GM13976 (cell line): ENCODE measurements at regions not wholly inside any gene's neighbourhood (a gene's known extent, or its start where the extent isn't known, plus 50 kb on each side); places are given as distances from the start of the nearest gene placed in this dataset.

Experiments
- DNase-seq: peaks from one replicate; pipeline ENCODE4 v3.0.0; 2012; ENCODE audit warnings: low spot score
- in situ Hi-C: fragments of 300-500 bp; cut with MboI; formaldehyde crosslinking; loops from one replicate; pipeline ENCODE4 v1.12.0; 2022; ENCODE audit warnings: low sequenced_read_pairs, mixed read lengths, inconsistent platforms; ENCODE audit not compliant: unreplicated experiment
- TF ChIP-seq, protein P1 (sequence below): IDR thresholded peaks from 2 replicates; pipeline ENCODE4 v1.5.1; 2012; ENCODE audit warnings: borderline replicate concordance, mild to moderate bottlenecking; ENCODE audit not compliant: insufficient read depth; ENCODE audit errors: extremely low read depth, missing control alignments, control extremely low read depth

DNA sequence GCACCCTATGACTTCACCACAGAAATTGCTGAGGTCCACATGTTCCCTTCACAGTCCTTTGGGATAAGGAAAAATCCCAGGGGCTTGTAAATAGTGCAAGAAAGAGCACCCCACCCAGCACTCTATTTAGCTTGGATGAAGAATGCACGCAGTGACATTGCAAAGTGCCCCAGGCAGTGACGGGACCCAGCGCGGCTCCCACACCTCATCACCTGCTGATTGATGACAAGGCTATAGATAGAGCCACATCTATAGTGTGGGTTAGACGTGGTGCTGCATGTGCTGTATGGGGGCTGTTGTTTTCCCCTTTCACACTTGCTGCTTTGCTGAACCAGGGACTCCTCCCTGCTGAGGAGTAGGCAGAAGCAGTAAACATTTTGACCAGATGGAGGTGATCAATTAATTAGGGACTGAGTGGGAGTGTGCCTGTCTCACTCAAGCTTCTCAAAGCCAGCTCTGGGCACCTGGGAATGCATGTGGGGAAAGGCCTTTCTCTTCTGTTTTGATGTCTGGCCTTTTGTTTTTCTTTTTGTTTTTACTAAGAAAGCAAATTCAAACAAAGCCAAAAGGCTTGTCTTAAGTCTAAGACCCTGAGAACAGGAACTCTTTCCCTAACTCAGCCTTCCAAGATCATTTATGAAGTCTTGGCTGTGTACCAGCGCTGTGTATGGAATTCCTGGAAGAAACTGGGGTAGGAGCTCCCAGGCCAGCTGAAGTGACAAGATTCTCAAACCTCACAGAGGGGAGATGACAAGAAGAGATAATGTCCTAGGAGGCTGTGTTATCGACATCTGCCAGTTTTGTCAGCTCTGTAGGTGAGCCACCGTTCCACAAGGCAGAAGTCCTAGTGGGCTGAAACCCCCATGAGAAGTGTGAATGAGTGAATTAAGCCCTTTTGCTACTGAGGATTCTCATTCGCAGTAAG, 219.7 kb downstream of the BARX2 start:
- in situ Hi-C loops = no loop called here
- TF ChIP-seq, protein P1, sequence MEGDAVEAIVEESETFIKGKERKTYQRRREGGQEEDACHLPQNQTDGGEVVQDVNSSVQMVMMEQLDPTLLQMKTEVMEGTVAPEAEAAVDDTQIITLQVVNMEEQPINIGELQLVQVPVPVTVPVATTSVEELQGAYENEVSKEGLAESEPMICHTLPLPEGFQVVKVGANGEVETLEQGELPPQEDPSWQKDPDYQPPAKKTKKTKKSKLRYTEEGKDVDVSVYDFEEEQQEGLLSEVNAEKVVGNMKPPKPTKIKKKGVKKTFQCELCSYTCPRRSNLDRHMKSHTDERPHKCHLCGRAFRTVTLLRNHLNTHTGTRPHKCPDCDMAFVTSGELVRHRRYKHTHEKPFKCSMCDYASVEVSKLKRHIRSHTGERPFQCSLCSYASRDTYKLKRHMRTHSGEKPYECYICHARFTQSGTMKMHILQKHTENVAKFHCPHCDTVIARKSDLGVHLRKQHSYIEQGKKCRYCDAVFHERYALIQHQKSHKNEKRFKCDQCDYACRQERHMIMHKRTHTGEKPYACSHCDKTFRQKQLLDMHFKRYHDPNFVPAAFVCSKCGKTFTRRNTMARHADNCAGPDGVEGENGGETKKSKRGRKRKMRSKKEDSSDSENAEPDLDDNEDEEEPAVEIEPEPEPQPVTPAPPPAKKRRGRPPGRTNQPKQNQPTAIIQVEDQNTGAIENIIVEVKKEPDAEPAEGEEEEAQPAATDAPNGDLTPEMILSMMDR = no peak
- DNase-seq = no peak

DNA sequence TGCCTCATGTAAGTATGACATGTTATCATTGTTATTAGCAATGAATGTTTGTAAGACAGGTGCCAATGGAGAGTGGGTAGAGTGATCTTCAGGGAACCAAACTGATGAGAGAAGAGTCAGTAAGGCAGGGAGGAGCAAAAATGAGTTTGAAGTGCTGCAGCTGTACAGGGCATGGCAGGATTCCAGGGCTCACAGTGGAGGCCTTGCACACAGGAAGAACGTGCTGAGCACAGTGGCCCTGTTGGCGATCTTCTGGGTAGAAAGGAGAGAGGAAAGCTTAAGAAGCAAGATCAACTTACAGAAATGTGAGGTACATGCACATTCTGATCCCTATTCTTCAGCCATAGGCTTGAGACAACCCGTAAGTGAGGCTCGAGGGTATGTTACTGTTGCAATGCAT, 219.3 kb upstream of the TMEM45B start:
- in situ Hi-C loops = no loop called here
- TF ChIP-seq, protein P1 = no peak
- DNase-seq = no peak

DNA sequence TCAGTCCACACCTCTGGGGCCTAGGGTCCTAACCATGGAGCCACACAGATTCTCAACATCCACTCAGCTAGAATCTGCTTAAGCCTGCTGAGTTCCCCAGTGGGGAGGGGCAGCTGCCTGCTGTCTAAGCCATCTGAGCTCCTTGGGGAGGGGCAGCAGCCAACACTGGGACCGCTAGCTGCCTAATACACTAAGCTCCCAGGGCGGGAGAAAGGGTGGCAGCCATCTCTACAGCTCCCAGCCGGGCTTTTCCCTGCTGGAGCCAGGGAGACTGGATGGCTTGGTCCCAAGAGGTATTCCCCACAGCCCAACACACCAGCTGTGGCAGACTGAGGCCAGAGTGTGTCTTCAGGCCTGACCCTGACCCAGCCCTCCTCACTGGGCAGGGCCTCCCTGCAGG, 217.3 kb upstream of the TMEM45B start:
- TF ChIP-seq, protein P1 = no peak
- in situ Hi-C loops = no loop called here
- DNase-seq = no peak

DNA sequence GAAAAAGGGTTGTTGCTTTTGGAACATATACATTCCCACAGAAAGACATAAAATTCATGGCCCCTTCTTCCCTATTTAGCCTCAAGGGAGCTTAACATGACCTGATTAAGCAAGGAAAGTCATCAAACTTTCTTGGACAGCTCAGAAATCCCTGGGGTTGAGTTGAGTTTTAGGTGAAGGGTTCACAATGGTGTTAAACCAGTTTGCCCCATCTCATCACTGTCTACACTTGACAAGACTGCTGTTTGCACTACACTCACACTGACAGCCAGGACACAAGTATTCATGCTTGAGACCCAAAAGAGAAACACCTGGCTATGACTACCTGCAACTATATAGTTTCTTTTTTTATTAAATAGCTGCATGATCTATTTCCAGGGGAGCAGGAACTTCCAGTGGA, 209.8 kb upstream of the TMEM45B start:
- DNase-seq = no peak
- TF ChIP-seq, protein P1 = no peak
- in situ Hi-C loops = no loop called here

DNA sequence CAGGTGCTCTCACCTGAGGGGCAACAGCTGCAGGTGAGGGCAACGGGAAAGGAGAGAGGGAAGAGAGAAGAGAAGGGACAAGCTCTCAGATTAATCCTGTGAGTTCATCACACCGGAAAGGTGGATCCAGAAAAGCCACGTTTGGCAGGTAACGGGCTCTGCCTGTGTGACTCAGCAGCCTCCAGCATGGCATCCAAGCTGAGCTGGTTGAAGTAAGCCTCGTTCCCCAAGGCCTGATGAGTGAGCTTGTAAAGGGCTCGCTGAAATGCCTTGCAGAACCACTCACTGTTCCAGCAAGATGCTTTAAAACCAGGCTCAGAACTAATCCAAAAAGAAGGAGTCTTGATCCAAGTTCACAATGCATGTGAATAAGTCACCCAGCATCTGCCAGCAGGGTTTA, 206.9 kb upstream of the TMEM45B start:
- TF ChIP-seq, protein P1 = no peak
- in situ Hi-C loops = no loop called here
- no peak for DNase-seq

DNA sequence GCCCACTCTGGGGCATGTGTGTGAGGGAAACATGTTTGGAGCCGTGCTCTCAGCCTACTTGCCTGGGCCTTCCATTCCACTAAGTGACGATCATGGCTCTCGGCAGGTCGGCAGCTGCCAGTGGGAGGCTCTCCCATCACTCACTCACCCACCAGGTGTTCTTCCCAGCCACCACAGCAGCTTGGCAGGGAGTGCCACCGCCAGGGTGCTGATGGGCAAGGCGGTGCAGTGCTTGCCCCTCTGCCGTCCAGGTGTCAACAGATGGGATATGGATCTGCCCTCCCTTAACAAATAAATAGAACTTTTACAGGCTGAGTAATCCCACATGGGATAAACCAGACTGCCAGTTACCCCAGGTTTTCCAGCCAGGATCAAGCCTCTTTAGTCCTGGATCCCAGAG, 205.5 kb upstream of the TMEM45B start:
- TF ChIP-seq, protein P1 = no peak
- in situ Hi-C loops = no loop called here
- no peak for DNase-seq
